HG03378 (cell line): ENCODE measurements at regions not wholly inside any gene's neighbourhood (a gene's known extent, or its start where the extent isn't known, plus 50 kb on each side); places are given as distances from the start of the nearest gene placed in this dataset.
A peak's percentile ranks its signal among the peaks of the same experiment; 100 is the strongest.
"Not testable (repeated sequence)": the region's sequence is repeated elsewhere in the genome, so short reads cannot be mapped to it uniquely, and the experiment has no call there.

Experiments
- ATAC-seq: cut with Tn5 transposase; IDR thresholded peaks from one replicate; pipeline ENCODE4 v1.9.1; 2021; ENCODE audit warnings: mild to moderate bottlenecking, moderate library complexity; ENCODE audit not compliant: unreplicated experiment

- ATAC-seq, result no peak
Observed at GRCh38 chr11:42674436-42674835, 637.4 kb upstream of the API5 start.

GRCh38 chr11:42707541-42707940 is 604.3 kb upstream of the API5 start:
- no peak for ATAC-seq

- no peak for ATAC-seq
Observed at GRCh38 chr11:42709216-42709615, 602.6 kb upstream of the API5 start.

GRCh38 chr11:42713279-42713678 is 598.5 kb upstream of the API5 start:
- ATAC-seq, result no peak

GRCh38 chr11:42713753-42714152 is 598.0 kb upstream of the API5 start:
- no peak for ATAC-seq

GRCh38 chr11:42720716-42721563 is 590.9 kb upstream of the API5 start:
- no peak for ATAC-seq

- no peak for ATAC-seq
Observed at GRCh38 chr11:42727879-42728278, 583.9 kb upstream of the API5 start.

GRCh38 chr11:42762348-42762747 is 549.4 kb upstream of the API5 start:
- ATAC-seq, result no peak

GRCh38 chr11:42764936-42765335 is 546.9 kb upstream of the API5 start:
- ATAC-seq, result no peak

GRCh38 chr11:42768576-42768975 is 543.2 kb upstream of the API5 start:
- no peak for ATAC-seq

- peak; percentile 75 for ATAC-seq
Observed at GRCh38 chr11:42770444-42771065, 541.2 kb upstream of the API5 start.

- no peak for ATAC-seq
Observed at GRCh38 chr11:42772886-42773285, 538.9 kb upstream of the API5 start.

- no peak for ATAC-seq
Observed at GRCh38 chr11:42773729-42774128, 538.1 kb upstream of the API5 start.

GRCh38 chr11:42774567-42774966 is 537.2 kb upstream of the API5 start:
- ATAC-seq, result no peak

- ATAC-seq, result no peak
Observed at GRCh38 chr11:42777776-42778175, 534.0 kb upstream of the API5 start.

- ATAC-seq, result no peak
Observed at GRCh38 chr11:42778193-42778592, 533.6 kb upstream of the API5 start.

GRCh38 chr11:42779555-42779954 is 532.2 kb upstream of the API5 start:
- no peak for ATAC-seq

GRCh38 chr11:42786981-42787380 is 524.8 kb upstream of the API5 start:
- ATAC-seq, result no peak

- not testable (repeated sequence) for ATAC-seq
Observed at GRCh38 chr11:42795483-42795882, 516.3 kb upstream of the API5 start.

GRCh38 chr11:42800041-42800440 is 511.8 kb upstream of the API5 start:
- no peak for ATAC-seq

GRCh38 chr11:42802201-42802899 is 509.4 kb upstream of the API5 start:
- ATAC-seq, result no peak

GRCh38 chr11:42806191-42806590 is 505.6 kb upstream of the API5 start:
- ATAC-seq, result no peak
